Smooth muscle cell (in vitro differentiated cells): ENCODE measurements at regions not wholly inside any gene's neighbourhood (a gene's known extent, or its start where the extent isn't known, plus 50 kb on each side); places are given as distances from the start of the nearest gene placed in this dataset.

ENCODE experiments used
- DNase-seq: peaks from one replicate; lab custom pipeline; 2025; ENCODE audit not compliant: unreplicated experiment; lab: John Stamatoyannopoulos, UW
- H2AFZ ChIP-seq: fragments of 200-600 bp; sonication (generic); 2 replicates; pipeline ENCODE4 v1.6.0; 2016; ENCODE audit warnings: antibody characterized with exemption, low read depth, mild to moderate bottlenecking
- H3F3A ChIP-seq: fragments of 200-600 bp; sonication (generic); 2 replicates; pipeline ENCODE4 v1.6.0; 2017; ENCODE audit warnings: antibody characterized with exemption, low read depth
- H3K27ac ChIP-seq: fragments of 200-600 bp; sonication (generic); 2 replicates; pipeline ENCODE4 v1.5.1; 2016; ENCODE audit warnings: low read depth, mild to moderate bottlenecking
- H3K27me3 ChIP-seq: fragments of 200-600 bp; sonication (generic); 2 replicates; pipeline ENCODE4 v1.6.1; 2016; ENCODE audit warnings: low read depth, mild to moderate bottlenecking
- H3K36me3 ChIP-seq: fragments of 200-600 bp; sonication (generic); 2 replicates; pipeline ENCODE4 v1.5.1; 2016; ENCODE audit warnings: low read depth
- H3K4me1 ChIP-seq: fragments of 200-600 bp; sonication (generic); 2 replicates; pipeline ENCODE4 v1.5.1; 2016; ENCODE audit warnings: low read depth
- H3K4me2 ChIP-seq: fragments of 200-600 bp; sonication (generic); 2 replicates; pipeline ENCODE4 v1.6.0; 2016; ENCODE audit warnings: mild to moderate bottlenecking
- H3K4me3 ChIP-seq: fragments of 200-600 bp; sonication (generic); 2 replicates; pipeline ENCODE4 v1.5.1; 2016; ENCODE audit warnings: mild to moderate bottlenecking
- H3K79me2 ChIP-seq: fragments of 200-600 bp; sonication (generic); 2 replicates; pipeline ENCODE4 v1.6.0; 2016; ENCODE audit warnings: low read depth, mild to moderate bottlenecking
- H3K9ac ChIP-seq: fragments of 200-600 bp; sonication (generic); 2 replicates; pipeline ENCODE4 v1.6.0; 2016; ENCODE audit warnings: low read depth
- H3K9me3 ChIP-seq: fragments of 200-600 bp; sonication (generic); replicated peaks from 2 replicates; pipeline ENCODE4 v1.5.1; 2016; ENCODE audit warnings: low read depth
- H4K20me1 ChIP-seq: fragments of 200-600 bp; sonication (generic); 2 replicates; pipeline ENCODE4 v1.6.0; 2016; ENCODE audit warnings: low read depth
- CTCF ChIP-seq: fragments of 200-600 bp; sonication (generic); IDR thresholded peaks from 2 replicates; pipeline ENCODE4 v1.5.1; 2017; ENCODE audit warnings: borderline replicate concordance, mild to moderate bottlenecking, antibody characterized with exemption; ENCODE audit not compliant: insufficient read depth, poor library complexity, severe bottlenecking
- WGBS: methylation state at CpG from one replicate; pipeline ENCODE4 v1.1.7; 2016; ENCODE audit warnings: low lambda C conversion rate; 5-methylcytosine and 5-hydroxymethylcytosine counted together

- H3K27ac ChIP-seq = no peak overlapping the region
- DNase-seq = no peak
- H2AFZ ChIP-seq = no peak overlapping the region
- no peaks in the 10 kb centered on the region for H3K9me3 ChIP-seq
- H4K20me1 ChIP-seq = no peaks in the 10 kb centered on the region
- no peaks in the 10 kb centered on the region for H3K4me1 ChIP-seq
- H3K79me2 ChIP-seq = no peaks in the 10 kb centered on the region
- no peaks in the 10 kb centered on the region for H3F3A ChIP-seq
- no peaks in the 10 kb centered on the region for H3K36me3 ChIP-seq
- no peak overlapping the region for H3K9ac ChIP-seq
- no peaks in the 10 kb centered on the region for H3K27me3 ChIP-seq
- no peak for TF ChIP-seq CTCF
- no peak overlapping the region for H3K4me2 ChIP-seq
- H3K4me3 ChIP-seq = no peak overlapping the region
- WGBS = 97% methylated on average over 3 of the region's 3 CpGs
Observed at GRCh38 chr5:164481270-164481669, 975.9 kb downstream of the MAT2B start.

GRCh38 chr5:164482351-164482750 is 976.9 kb downstream of the MAT2B start:
- H3K9ac ChIP-seq = no peak overlapping the region
- H2AFZ ChIP-seq = no peak overlapping the region
- 80% methylated on average over 2 of the region's 2 CpGs for WGBS
- no peaks in the 10 kb centered on the region for H3K79me2 ChIP-seq
- no peaks in the 10 kb centered on the region for H3K36me3 ChIP-seq
- TF ChIP-seq CTCF = no peak
- DNase-seq = no peak
- H3K4me3 ChIP-seq = no peak overlapping the region
- H3K27me3 ChIP-seq = no peaks in the 10 kb centered on the region
- H3K4me2 ChIP-seq = no peak overlapping the region
- no peaks in the 10 kb centered on the region for H4K20me1 ChIP-seq
- no peak overlapping the region for H3K27ac ChIP-seq
- no peaks in the 10 kb centered on the region for H3K9me3 ChIP-seq
- H3K4me1 ChIP-seq = no peaks in the 10 kb centered on the region
- no peaks in the 10 kb centered on the region for H3F3A ChIP-seq

- no peaks in the 10 kb centered on the region for H3K79me2 ChIP-seq
- no peaks in the 10 kb centered on the region for H3F3A ChIP-seq
- H3K27me3 ChIP-seq = no peaks in the 10 kb centered on the region
- no peaks in the 10 kb centered on the region for H4K20me1 ChIP-seq
- H3K4me2 ChIP-seq = no peak overlapping the region
- WGBS = 94% methylated on average over 1 of the region's 1 CpG
- no peaks in the 10 kb centered on the region for H3K9me3 ChIP-seq
- no peak for TF ChIP-seq CTCF
- no peak overlapping the region for H3K4me3 ChIP-seq
- H3K27ac ChIP-seq = no peak overlapping the region
- no peaks in the 10 kb centered on the region for H3K4me1 ChIP-seq
- DNase-seq = no peak
- no peaks in the 10 kb centered on the region for H3K36me3 ChIP-seq
- no peak overlapping the region for H3K9ac ChIP-seq
- no peak overlapping the region for H2AFZ ChIP-seq
Observed at GRCh38 chr5:164484948-164485347, 979.5 kb downstream of the MAT2B start.

- no peak overlapping the region for H2AFZ ChIP-seq
- H3K4me1 ChIP-seq = no peaks in the 10 kb centered on the region
- H3K9ac ChIP-seq = no peak overlapping the region
- H3K27me3 ChIP-seq = no peaks in the 10 kb centered on the region
- H3F3A ChIP-seq = no peaks in the 10 kb centered on the region
- no peaks in the 10 kb centered on the region for H3K79me2 ChIP-seq
- no peaks in the 10 kb centered on the region for H4K20me1 ChIP-seq
- H3K9me3 ChIP-seq = no peaks in the 10 kb centered on the region
- no peak overlapping the region for H3K27ac ChIP-seq
- no peak for TF ChIP-seq CTCF
- DNase-seq = no peak
- H3K36me3 ChIP-seq = no peaks in the 10 kb centered on the region
- H3K4me2 ChIP-seq = no peak overlapping the region
- 88% methylated on average over 2 of the region's 2 CpGs for WGBS
- no peak overlapping the region for H3K4me3 ChIP-seq
Observed at GRCh38 chr5:164487939-164488338, 982.5 kb downstream of the MAT2B start.
